GM18526 (cell line): ENCODE measurements at regions not wholly inside any gene's neighbourhood (a gene's known extent, or its start where the extent isn't known, plus 50 kb on each side); places are given as distances from the start of the nearest gene placed in this dataset.

Experiments used
- POLR2A ChIP-seq: IDR thresholded peaks from 3 replicates; pipeline ENCODE4 v1.6.1; 2011; ENCODE audit not compliant: insufficient read length; ENCODE audit errors: extremely low read depth

GRCh38 chr4:3828546-3828945 is 62.4 kb downstream of the ADRA2C start:
- no peak for TF ChIP-seq POLR2A

GRCh38 chr4:3829211-3829955 is 63.2 kb downstream of the ADRA2C start:
- no peak for TF ChIP-seq POLR2A

- no peak for TF ChIP-seq POLR2A
Measured at GRCh38 chr4:3829956-3830773, 64.0 kb downstream of the ADRA2C start.

GRCh38 chr4:3830774-3831528 is 64.8 kb downstream of the ADRA2C start:
- TF ChIP-seq POLR2A = no peak

- TF ChIP-seq POLR2A = no peak
Measured at GRCh38 chr4:3831529-3832150, 65.5 kb downstream of the ADRA2C start.

- no peak for TF ChIP-seq POLR2A
Measured at GRCh38 chr4:3832536-3833220, 66.5 kb downstream of the ADRA2C start.

GRCh38 chr4:3833326-3833989 is 67.3 kb downstream of the ADRA2C start:
- TF ChIP-seq POLR2A = no peak

- TF ChIP-seq POLR2A = no peak
Measured at GRCh38 chr4:3834186-3834662, 68.0 kb downstream of the ADRA2C start.

GRCh38 chr4:3834663-3835521 is 68.7 kb downstream of the ADRA2C start:
- TF ChIP-seq POLR2A = no peak

- TF ChIP-seq POLR2A = no peak
Measured at GRCh38 chr4:3835527-3836405, 69.6 kb downstream of the ADRA2C start.

GRCh38 chr4:3836406-3836755 is 70.2 kb downstream of the ADRA2C start:
- TF ChIP-seq POLR2A = no peak
